ENCODE measurements at regions not wholly inside any gene's neighbourhood (a gene's known extent, or its start where the extent isn't known, plus 50 kb on each side); places are given as distances from the start of the nearest gene placed in this dataset.
A peak's percentile ranks its signal among the peaks of the same experiment; 100 is the strongest.

- DNase-seq, result no peak
Measured at GRCh38 chr1:98478121-98478520, 183.4 kb upstream of the SNX7 start.

- no peak for DNase-seq
Measured at GRCh38 chr1:98472878-98473277, 188.6 kb upstream of the SNX7 start.

- DNase-seq, result no peak
Measured at GRCh38 chr1:98471633-98472032, 189.9 kb upstream of the SNX7 start.

DNA sequence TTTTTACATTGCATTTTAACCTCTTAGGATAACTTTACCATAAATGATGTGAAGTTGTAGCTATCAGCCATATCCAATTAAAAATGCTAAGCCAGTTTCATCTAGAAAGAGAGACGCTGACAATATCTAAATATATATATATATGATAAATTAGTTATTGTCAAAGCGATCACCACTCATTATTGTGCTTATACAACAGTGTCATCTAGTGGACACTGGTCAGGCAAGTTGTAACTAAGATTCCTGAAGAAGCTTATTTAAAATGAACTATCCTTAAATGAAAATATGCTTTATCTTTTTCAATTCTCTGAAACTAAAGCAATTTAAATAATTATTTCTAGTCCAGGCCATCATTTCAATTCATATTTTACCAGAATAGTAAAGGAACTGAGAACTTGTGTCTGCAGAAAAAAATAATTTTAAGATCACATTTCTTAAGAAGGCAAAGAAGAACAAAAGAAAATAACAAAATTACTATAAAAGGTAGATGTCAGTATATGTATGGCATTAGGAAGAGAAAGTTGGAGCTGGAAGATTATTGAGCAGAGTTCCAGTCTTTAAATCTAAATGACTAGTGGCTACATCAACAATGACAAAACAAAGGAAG lies 193.3 kb upstream of the SNX7 start:
- no peak for DNase-seq

- DNase-seq, result no peak
Measured at GRCh38 chr1:98467586-98467985, 193.9 kb upstream of the SNX7 start.

GRCh38 chr1:98467122-98467521 lies 194.4 kb upstream of the SNX7 start:
- no peak for DNase-seq

DNA sequence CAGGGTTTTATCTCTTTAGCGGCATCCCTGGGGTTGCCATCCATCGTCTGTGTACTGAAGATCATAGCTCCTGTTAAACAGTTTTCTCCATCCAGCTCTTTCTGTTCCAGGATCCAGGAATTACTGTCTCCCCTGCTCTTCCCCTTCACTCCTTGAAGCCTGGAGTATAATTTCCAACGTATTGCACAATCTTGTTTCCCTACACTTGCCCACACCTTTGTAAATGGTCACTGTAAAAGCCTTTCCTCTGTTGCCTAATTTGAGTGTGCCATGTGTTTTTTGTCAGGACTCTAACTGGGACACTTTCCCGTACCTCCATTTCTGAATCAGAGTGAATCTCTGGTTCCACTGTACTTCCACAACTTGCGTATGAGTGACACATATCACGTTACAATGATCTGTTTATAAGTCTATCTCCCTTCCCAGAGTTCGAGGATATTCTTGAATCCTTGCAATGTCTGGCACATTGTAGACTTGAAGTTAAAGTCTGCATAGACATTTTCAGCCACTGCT lies 199.6 kb upstream of the SNX7 start:
- no peak for DNase-seq

GRCh38 chr1:98460136-98460535 lies 201.4 kb upstream of the SNX7 start:
- no peak for DNase-seq

DNA sequence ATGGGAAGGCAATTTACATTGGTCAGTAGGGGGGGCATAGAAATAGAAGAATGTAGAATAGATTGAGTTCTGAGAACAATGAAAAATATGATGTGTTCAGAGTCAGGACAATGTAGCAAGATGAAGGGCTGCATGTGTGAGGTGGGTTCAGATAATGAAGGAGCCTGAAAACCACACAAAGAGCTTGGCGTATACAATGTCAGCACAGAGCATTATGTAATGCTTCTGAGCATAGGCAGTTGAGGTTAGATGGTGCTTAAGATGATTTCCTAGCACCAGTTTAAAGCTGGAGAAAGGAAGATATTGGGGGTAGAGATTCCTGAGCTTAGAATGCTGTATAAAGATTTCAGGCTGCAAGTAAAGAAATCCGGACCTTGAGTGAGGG lies 202.0 kb upstream of the SNX7 start:
- no peak for DNase-seq

DNA sequence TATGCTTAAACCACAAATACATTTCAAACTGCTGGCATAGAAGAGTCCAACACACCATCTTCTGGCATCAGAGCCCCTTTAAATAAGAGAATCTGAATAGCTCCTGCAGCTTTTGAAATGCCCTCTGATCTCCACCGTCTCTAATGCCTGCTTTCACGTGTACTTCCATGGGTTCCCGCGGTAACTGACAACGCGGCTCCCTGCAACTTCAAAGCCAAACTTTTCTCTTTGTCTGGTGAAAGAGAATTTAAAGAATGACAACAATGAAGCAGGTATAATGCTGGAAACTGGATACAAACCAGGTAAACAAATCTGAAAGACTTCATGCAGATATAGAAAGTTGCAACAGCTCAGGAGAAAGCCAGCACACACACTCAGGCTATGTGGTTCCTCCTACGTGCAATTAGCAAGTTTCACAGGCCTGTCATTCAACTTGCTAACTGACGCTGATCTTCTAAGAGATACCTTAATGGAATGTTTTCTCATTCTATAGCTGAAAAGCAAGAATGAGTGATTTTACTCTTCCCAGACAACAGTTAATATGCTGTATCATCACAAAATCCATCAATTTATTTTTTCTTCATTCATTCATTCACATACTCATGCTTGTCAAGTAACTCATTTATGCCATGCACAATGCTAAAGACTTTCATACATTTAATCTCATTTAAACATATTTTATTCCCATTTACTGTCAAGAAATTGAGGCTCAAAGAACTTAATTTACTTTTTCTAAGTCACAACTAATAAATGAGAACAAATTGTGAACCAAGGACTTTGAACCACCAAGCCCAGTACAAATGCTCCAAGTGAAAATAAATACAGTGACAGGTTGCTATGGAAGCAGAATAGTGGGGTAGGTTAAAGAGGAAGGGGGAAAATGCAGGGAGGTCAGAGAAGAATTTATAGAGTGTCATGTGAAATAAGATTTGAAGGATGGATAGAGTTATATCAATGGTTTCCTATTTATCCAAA lies 202.7 kb upstream of the SNX7 start:
- DNase-seq, result no peak

GRCh38 chr1:98457248-98457647 lies 204.3 kb upstream of the SNX7 start:
- DNase-seq, result no peak

GRCh38 chr1:98454666-98455065 lies 206.9 kb upstream of the SNX7 start:
- no peak for DNase-seq

- no peak for DNase-seq
Measured at GRCh38 chr1:98453066-98453465, 208.5 kb upstream of the SNX7 start.

- no peak for DNase-seq
Measured at GRCh38 chr1:98452162-98452561, 209.4 kb upstream of the SNX7 start.

DNA sequence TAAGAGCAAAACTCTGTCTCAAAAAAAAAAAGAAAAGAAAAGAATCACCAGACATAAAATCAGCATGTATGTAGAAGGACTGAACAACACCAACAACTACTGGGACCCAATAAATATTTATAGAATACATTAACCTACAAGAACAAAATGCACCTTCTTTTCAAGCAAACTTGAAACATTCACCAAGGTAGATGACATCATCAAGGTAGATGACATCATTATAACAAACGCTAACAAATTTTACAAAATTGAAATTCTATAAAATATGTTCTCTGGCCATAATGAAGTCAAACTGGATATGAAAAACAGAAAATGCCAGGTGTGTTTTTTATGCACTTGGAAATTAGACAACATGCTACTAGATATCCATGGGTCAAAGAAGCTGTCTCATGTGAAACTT lies 220.2 kb upstream of the SNX7 start:
- DNase-seq, result no peak

DNA sequence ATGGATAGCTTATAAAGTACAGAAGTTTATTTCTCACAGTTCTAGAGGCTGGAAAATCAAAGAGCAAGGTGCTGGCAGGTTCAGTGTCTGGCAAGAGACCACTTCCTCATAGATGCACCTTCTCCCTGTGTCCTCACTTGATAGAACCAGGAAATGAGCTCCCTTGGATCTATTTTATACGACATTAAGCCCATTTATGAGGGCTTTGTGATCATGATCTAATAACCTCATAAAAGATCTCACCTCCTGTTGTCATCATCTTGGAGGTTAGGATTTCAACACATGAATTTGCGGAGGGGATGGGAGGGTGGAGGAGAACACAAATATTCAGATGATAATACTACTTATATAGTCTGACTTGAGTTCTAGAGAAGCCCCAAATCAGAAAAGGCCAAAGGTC lies 222.1 kb upstream of the SNX7 start:
- no peak for DNase-seq

GRCh38 chr1:98437540-98437939 lies 224.0 kb upstream of the SNX7 start:
- DNase-seq, result peak; percentile 25

GRCh38 chr1:98437011-98437410 lies 224.5 kb upstream of the SNX7 start:
- DNase-seq, result no peak

GRCh38 chr1:98429965-98430443 lies 231.5 kb upstream of the SNX7 start:
- peak; percentile 74 for DNase-seq

DNA sequence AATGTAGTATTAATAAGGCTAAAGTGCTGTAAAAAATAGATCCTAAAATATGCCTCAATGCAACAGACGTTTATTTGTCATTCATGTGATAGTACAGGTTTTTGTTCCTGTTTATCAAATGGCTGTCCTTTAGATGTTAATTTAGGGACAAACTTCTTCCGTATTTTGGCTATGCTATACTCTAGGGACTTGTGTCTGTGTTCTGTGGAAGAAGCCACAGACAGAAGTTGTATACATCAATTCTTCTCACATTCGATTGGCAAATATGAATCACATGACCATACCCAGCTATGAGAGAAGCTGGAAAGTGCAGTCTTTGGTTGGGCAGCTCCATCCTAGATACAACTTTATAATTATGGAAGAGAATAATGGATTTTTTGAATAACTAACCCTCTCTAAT lies 232.7 kb upstream of the SNX7 start:
- DNase-seq, result no peak

DNA sequence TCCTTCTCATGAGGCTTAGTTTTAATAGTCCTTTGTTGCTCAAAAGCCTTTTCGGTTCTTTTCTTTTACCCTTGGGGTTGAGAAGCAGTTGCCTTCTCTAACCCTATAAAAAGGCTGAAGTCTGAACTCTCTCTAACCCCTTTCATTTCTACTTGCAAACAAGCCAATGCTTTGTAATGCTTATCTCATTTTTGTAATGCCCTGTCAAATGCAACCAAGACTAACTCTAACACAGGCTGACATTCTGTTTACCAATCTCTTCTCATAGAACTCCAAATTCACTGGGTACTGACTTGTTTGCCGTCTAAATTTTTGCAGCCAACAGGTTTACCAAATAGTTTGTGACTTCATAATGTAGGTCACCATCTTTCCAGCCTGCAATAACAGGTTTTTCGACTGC lies 233.9 kb upstream of the SNX7 start:
- DNase-seq, result no peak

GRCh38 chr1:98426092-98426491 lies 235.4 kb upstream of the SNX7 start:
- DNase-seq, result no peak

DNA sequence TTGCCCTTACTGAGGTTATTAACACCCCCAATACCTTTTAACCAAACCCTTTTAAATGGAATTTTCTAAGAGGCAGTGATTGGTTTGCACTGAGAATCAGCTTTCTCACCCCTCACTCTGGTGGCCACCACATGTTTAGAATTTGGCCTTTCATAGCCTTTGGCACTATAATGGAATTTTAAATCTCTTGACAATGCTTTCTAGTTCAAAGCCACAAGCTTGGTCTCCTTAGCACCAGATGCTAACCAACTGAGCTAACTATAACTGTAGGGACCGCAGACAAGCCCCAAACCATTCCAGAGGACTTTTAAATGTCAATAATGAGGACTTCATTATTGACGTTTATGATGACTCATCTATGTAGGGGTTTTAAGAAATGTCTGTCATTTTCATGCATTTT lies 238.7 kb upstream of the SNX7 start:
- DNase-seq, result no peak

- no peak for DNase-seq
Measured at GRCh38 chr1:98421085-98421435, 240.5 kb upstream of the SNX7 start.

All from NCI-H510A (cell line).